Inferior parietal cortex (tissue), 1 donor: ENCODE measurements at regions not wholly inside any gene's neighbourhood (a gene's known extent, or its start where the extent isn't known, plus 50 kb on each side); places are given as distances from the start of the nearest gene placed in this dataset.
"Not testable (repeated sequence)": the region's sequence is repeated elsewhere in the genome, so short reads cannot be mapped to it uniquely, and the experiment has no call there.

Experiments used
- DNase-seq: peaks from one replicate; pipeline ENCODE4 v3.0.0-alpha.2; 2016; ENCODE audit errors: extremely low spot score

DNA sequence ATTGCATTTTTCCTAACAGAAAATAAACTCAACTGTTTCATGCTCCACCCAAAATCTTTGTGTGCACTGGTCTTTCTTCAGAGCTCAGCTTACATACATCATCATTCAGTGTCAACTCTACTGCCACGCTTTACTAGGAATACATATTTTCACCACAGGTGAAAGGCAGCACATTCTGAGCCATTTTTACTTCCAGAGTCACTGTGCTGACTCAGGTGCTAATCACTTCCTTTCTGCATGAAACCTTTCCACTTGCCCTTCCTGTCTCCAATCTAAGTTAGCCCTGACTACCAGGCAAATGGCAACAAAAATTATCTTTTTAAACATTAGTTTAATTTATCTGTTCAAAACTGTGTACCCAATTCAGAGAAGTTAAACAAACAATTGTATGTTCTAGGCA is 1041.0 kb downstream of the PRIM2 start:
- not testable (repeated sequence) for DNase-seq

DNA sequence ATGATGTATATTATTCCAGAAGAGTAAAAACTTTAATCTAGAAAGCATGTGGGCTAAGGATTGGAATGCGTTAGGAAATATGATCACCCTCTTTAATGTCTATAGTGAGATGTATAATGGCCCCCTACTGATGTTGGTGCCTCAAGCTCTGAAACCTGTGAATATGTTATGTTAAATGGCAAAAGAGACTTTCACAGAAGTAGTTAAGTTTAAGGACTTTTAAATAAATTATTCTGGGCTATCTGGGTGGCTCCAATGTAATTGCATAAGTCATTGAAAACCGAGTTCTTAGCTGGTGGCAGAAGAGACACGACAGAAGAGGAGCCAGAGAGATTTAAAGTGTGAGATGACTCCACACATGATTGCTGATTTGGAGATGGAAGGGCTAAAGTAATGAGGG is 1048.4 kb downstream of the PRIM2 start:
- DNase-seq: not testable (repeated sequence)

DNA sequence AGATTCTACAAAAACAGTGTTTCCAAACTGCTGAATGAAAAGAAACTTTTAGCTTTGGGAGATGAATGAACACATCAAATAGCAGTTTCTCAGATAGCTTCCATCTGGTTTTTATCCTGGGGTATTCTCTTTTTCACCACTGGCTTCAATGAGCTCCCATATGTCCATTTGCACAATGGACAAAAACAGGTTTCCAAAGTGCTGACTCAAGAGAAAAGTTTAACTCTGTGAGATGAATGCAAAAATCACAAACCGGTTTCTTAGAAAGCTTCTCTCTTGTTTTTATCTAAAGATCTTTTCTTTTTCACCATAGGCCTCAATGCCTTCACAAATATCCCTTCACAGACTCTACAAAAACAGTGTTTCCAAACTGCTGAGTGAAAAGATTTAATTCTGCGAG is 1089.2 kb downstream of the PRIM2 start:
- not testable (repeated sequence) for DNase-seq

DNA sequence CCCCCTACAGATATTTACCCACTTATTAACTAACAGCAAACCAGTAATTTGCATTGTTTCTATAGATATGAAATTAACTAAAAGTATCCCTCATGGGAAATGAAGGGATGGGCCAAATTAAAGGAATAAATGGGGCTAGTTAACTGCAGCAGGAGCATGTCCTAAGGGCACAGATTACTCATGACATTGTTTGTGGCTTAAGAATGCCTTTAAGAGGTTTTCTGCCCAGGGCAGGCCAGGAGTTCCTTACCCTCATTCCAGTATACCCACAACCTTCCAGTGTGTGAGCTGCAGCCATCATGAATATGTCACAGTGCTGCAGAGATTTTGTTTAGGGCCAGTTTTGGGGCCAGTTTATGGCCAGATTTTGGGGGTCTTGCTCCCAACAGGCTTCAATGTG is 1101.9 kb downstream of the PRIM2 start:
- DNase-seq: no peak
